ENCODE measurements at regions not wholly inside any gene's neighbourhood (a gene's known extent, or its start where the extent isn't known, plus 50 kb on each side); places are given as distances from the start of the nearest gene placed in this dataset.

GRCh38 chr6:1054653-1055014 lies 257.3 kb upstream of the FOXQ1 start:
- TF ChIP-seq, protein P1, sequence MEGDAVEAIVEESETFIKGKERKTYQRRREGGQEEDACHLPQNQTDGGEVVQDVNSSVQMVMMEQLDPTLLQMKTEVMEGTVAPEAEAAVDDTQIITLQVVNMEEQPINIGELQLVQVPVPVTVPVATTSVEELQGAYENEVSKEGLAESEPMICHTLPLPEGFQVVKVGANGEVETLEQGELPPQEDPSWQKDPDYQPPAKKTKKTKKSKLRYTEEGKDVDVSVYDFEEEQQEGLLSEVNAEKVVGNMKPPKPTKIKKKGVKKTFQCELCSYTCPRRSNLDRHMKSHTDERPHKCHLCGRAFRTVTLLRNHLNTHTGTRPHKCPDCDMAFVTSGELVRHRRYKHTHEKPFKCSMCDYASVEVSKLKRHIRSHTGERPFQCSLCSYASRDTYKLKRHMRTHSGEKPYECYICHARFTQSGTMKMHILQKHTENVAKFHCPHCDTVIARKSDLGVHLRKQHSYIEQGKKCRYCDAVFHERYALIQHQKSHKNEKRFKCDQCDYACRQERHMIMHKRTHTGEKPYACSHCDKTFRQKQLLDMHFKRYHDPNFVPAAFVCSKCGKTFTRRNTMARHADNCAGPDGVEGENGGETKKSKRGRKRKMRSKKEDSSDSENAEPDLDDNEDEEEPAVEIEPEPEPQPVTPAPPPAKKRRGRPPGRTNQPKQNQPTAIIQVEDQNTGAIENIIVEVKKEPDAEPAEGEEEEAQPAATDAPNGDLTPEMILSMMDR (IDR thresholded peaks at IDR 0.05; ENCODE audit: borderline replicate concordance, extremely low read depth, low read length, poor library complexity, severe bottlenecking) = no peak
- no peak for TF ChIP-seq EZH2 (IDR thresholded peaks at IDR 0.05; ENCODE audit: borderline replicate concordance, low read depth, low read length, severe bottlenecking)

All from DND-41 (cell line).